HepG2 (cell line): ENCODE measurements at regions not wholly inside any gene's neighbourhood (a gene's known extent, or its start where the extent isn't known, plus 50 kb on each side); places are given as distances from the start of the nearest gene placed in this dataset.
A peak's percentile ranks its signal among the peaks of the same experiment; 100 is the strongest.

Source experiments
- ATF7 ChIP-seq, 2 experiments: fragments of 450-650 bp in 1 of 2; sonication (generic) in 1 of 2; formaldehyde crosslinking in 1 of 2; IDR thresholded peaks; 2 replicates each; pipeline versions ENCODE4 v1.4.0 to v1.6.1; 2016 to 2020; ENCODE audit warnings: antibody characterized with exemption in 1 of 2, mild to moderate bottlenecking in 1 of 2, missing genetic modification reagents in 1 of 2
- CEBPG ChIP-seq: IDR thresholded peaks from 2 replicates; pipeline ENCODE4 v1.6.1; 2016
- FOXA3 ChIP-seq: IDR thresholded peaks from 2 replicates; pipeline ENCODE4 v1.6.1; 2016; ENCODE audit warnings: missing genetic modification reagents, missing compliant biosample characterization
- GATAD1 ChIP-seq: IDR thresholded peaks from 2 replicates; pipeline ENCODE4 v1.6.1; 2016; ENCODE audit warnings: missing genetic modification reagents, missing compliant biosample characterization
- MAFK ChIP-seq, 2 experiments: IDR thresholded peaks in 1 of 2; conservative IDR thresholded peaks in 1 of 2; 2 replicates each; pipeline ENCODE4 v1.6.1; 2011; ENCODE audit warnings: improper control_type of control experiment in 2 of 2, low read length in 2 of 2
- SETDB1 ChIP-seq: sonication (generic); formaldehyde crosslinking; IDR thresholded peaks from 2 replicates; pipeline ENCODE4 v1.5.1; 2020; ENCODE audit warnings: missing genetic modification reagents, mild to moderate bottlenecking, borderline replicate concordance
- SMAD9 ChIP-seq: sonication (generic); formaldehyde crosslinking; IDR thresholded peaks from 2 replicates; pipeline ENCODE4 v1.5.1; 2020; ENCODE audit warnings: mild to moderate bottlenecking, missing genetic modification reagents
- SOX13 ChIP-seq, 3 experiments: fragments of 450-650 bp in 1 of 3; sonication (generic) in 1 of 3; formaldehyde crosslinking in 1 of 3; IDR thresholded peaks in 2 of 3; conservative IDR thresholded peaks in 1 of 3; 2 replicates each; pipeline versions ENCODE4 v1.5.0 to v1.6.1; 2016 to 2020; ENCODE audit warnings: antibody characterized with exemption in 1 of 3, mild to moderate bottlenecking in 1 of 3, missing compliant biosample characterization in 1 of 3, missing genetic modification reagents in 1 of 3, moderate library complexity in 1 of 3
- STAT5B ChIP-seq: sonication (generic); formaldehyde crosslinking; IDR thresholded peaks from 2 replicates; pipeline ENCODE4 v1.4.0; 2020; ENCODE audit warnings: missing genetic modification reagents
- TBX2 ChIP-seq: sonication (generic); formaldehyde crosslinking; IDR thresholded peaks from 2 replicates; pipeline ENCODE4 v1.5.0; 2020; ENCODE audit warnings: missing genetic modification reagents, mild to moderate bottlenecking, borderline replicate concordance
- TGIF2 ChIP-seq: IDR thresholded peaks from 2 replicates; pipeline ENCODE4 v1.6.1; 2016; ENCODE audit warnings: control low read depth, missing compliant biosample characterization
- TOPORS ChIP-seq: sonication (generic); formaldehyde crosslinking; IDR thresholded peaks from 2 replicates; pipeline ENCODE4 v1.8.0; 2023; ENCODE audit warnings: mild to moderate bottlenecking, missing genetic modification reagents
- U2AF1 ChIP-seq: fragments of 200-400 bp; formaldehyde crosslinking; optimal IDR thresholded peaks from 2 replicates; pipeline ENCODE3; 2017; ENCODE audit warnings: mild to moderate bottlenecking, low read depth, low read length
- ZFP90 ChIP-seq: sonication (generic); formaldehyde crosslinking; IDR thresholded peaks from 2 replicates; pipeline ENCODE4 v1.8.0; 2022; ENCODE audit warnings: missing genetic modification reagents, mild to moderate bottlenecking, inconsistent platforms, borderline replicate concordance
- ZMYM4 ChIP-seq: sonication (generic); formaldehyde crosslinking; IDR thresholded peaks from 2 replicates; pipeline ENCODE4 v1.8.1; 2023; ENCODE audit warnings: mild to moderate bottlenecking, missing genetic modification reagents
- ZNF383 ChIP-seq: sonication (generic); formaldehyde crosslinking; IDR thresholded peaks from 2 replicates; pipeline ENCODE4 v1.4.0; 2020; ENCODE audit warnings: missing genetic modification reagents, mild to moderate bottlenecking, borderline replicate concordance
- ZNF547 ChIP-seq: sonication (generic); formaldehyde crosslinking; IDR thresholded peaks from 2 replicates; pipeline ENCODE4 v1.5.1; 2020; ENCODE audit warnings: mild to moderate bottlenecking, missing genetic modification reagents
- ZNF589 ChIP-seq: sonication (generic); formaldehyde crosslinking; conservative IDR thresholded peaks from 2 replicates; pipeline ENCODE4 v1.8.0; 2022; ENCODE audit warnings: mild to moderate bottlenecking, moderate library complexity, missing genetic modification reagents
- TF ChIP-seq, protein P1 (sequence below): sonication (generic); formaldehyde crosslinking; conservative IDR thresholded peaks from 2 replicates; pipeline ENCODE4 v1.8.0; 2022; ENCODE audit warnings: low read depth, missing genetic modification reagents
- TF ChIP-seq, protein P2 (sequence below): sonication (generic); formaldehyde crosslinking; conservative IDR thresholded peaks from 2 replicates; pipeline ENCODE4 v1.4.0; 2020; ENCODE audit warnings: missing genetic modification reagents
- TF ChIP-seq, protein P3 (sequence below): sonication (generic); formaldehyde crosslinking; IDR thresholded peaks from 2 replicates; pipeline ENCODE4 v1.9.0; 2021; ENCODE audit warnings: missing genetic modification reagents, borderline replicate concordance
- TF ChIP-seq, protein P4 (sequence below): IDR thresholded peaks from 2 replicates; pipeline ENCODE4 v1.6.1; 2016
- TF ChIP-seq, protein P5 (sequence below): sonication (generic); formaldehyde crosslinking; IDR thresholded peaks from 2 replicates; pipeline ENCODE4 v1.9.0; 2022; ENCODE audit warnings: missing genetic modification reagents, mild to moderate bottlenecking, borderline replicate concordance

DNA sequence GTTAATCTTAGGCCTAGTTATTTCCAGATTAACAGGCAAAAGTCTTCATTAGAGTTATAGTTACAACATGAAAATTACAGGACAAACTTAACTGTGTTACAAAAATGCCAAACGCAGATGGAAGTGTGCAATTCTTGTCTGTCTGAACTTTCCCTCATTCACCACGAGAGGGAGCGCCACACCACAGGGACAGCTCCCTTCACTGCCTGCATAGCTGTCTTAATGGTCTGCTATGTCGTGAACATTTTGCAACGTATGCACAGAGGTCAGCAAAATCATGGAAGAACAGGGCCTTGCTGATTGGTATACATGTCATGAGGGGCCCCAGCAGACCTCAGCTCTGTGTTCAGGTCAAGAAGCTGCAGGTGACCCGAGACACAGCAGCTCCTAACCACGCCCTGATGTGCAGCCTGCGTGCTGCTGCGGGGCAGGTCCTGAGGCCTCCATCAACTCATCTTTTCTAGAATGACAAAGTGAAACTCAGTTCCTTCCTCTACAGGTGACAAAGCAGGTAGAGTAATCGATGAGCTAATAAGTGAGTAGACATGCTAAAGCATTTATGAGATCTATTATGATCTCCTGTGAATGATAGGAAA is 78.8 kb upstream of the ATP8B1 start (continued):
- TF ChIP-seq ATF7 (IDR thresholded peaks at IDR 0.05) = no peak
- TF ChIP-seq ATF7 (CRISPR knock-in tag; IDR thresholded peaks at IDR 0.05) = no peak
- TF ChIP-seq, protein P1, sequence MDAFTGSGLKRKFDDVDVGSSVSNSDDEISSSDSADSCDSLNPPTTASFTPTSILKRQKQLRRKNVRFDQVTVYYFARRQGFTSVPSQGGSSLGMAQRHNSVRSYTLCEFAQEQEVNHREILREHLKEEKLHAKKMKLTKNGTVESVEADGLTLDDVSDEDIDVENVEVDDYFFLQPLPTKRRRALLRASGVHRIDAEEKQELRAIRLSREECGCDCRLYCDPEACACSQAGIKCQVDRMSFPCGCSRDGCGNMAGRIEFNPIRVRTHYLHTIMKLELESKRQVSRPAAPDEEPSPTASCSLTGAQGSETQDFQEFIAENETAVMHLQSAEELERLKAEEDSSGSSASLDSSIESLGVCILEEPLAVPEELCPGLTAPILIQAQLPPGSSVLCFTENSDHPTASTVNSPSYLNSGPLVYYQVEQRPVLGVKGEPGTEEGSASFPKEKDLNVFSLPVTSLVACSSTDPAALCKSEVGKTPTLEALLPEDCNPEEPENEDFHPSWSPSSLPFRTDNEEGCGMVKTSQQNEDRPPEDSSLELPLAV (CRISPR knock-in tag) = no peak
- TF ChIP-seq SMAD9 = peak; percentile 33; the same call in 1 of the 2 replicates
- TF ChIP-seq ZNF383 (CRISPR knock-in tag) = no peak
- TF ChIP-seq ZFP90 (CRISPR knock-in tag) = no peak
- TF ChIP-seq ZMYM4 (CRISPR knock-in tag) = 0 out of 2 replicates have a peak, but pooled peaks have one; percentile 25
- TF ChIP-seq TOPORS (CRISPR knock-in tag) = no peak
- no peak for TF ChIP-seq ZNF547
- TF ChIP-seq, protein P2, sequence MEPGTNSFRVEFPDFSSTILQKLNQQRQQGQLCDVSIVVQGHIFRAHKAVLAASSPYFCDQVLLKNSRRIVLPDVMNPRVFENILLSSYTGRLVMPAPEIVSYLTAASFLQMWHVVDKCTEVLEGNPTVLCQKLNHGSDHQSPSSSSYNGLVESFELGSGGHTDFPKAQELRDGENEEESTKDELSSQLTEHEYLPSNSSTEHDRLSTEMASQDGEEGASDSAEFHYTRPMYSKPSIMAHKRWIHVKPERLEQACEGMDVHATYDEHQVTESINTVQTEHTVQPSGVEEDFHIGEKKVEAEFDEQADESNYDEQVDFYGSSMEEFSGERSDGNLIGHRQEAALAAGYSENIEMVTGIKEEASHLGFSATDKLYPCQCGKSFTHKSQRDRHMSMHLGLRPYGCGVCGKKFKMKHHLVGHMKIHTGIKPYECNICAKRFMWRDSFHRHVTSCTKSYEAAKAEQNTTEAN (CRISPR knock-in tag) = no peak
- TF ChIP-seq, protein P3, sequence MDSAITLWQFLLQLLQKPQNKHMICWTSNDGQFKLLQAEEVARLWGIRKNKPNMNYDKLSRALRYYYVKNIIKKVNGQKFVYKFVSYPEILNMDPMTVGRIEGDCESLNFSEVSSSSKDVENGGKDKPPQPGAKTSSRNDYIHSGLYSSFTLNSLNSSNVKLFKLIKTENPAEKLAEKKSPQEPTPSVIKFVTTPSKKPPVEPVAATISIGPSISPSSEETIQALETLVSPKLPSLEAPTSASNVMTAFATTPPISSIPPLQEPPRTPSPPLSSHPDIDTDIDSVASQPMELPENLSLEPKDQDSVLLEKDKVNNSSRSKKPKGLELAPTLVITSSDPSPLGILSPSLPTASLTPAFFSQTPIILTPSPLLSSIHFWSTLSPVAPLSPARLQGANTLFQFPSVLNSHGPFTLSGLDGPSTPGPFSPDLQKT (CRISPR knock-in tag) = no peak
- no peak for TF ChIP-seq ZNF589
- TF ChIP-seq SETDB1 (CRISPR knock-in tag) = no peak
- TF ChIP-seq TGIF2 (CRISPR knock-in tag) = no peak
- no peak for TF ChIP-seq U2AF1
- 0 out of 2 replicates have a peak, but pooled peaks have one; percentile 36 for TF ChIP-seq GATAD1 (CRISPR knock-in tag)
- peak; percentile 88 to 89 for TF ChIP-seq MAFK (conservative IDR thresholded peaks at IDR 0.05 in 1 of 2, IDR thresholded peaks at IDR 0.05 in 1 of 2; ENCODE audit: low read length in 2 of 2)
- TF ChIP-seq FOXA3 (CRISPR knock-in tag) = peak; percentile 35; the same call in 1 of the 2 replicates
- no peak for TF ChIP-seq STAT5B (CRISPR knock-in tag)
- TF ChIP-seq, protein P4, sequence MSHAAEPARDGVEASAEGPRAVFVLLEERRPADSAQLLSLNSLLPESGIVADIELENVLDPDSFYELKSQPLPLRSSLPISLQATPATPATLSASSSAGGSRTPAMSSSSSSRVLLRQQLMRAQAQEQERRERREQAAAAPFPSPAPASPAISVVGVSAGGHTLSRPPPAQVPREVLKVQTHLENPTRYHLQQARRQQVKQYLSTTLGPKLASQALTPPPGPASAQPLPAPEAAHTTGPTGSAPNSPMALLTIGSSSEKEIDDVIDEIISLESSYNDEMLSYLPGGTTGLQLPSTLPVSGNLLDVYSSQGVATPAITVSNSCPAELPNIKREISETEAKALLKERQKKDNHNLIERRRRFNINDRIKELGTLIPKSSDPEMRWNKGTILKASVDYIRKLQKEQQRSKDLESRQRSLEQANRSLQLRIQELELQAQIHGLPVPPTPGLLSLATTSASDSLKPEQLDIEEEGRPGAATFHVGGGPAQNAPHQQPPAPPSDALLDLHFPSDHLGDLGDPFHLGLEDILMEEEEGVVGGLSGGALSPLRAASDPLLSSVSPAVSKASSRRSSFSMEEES (CRISPR knock-in tag) = no peak
- TF ChIP-seq CEBPG (CRISPR knock-in tag) = peak; percentile 72
- TF ChIP-seq TBX2 (CRISPR knock-in tag) = no peak
- TF ChIP-seq SOX13 (IDR thresholded peaks at IDR 0.05) = no peak
- peak in 1 of 2 experiments; percentile 5; a peak in 1 of 4 replicates for TF ChIP-seq SOX13 (CRISPR knock-in tag; conservative IDR thresholded peaks at IDR 0.05 in 1 of 2, IDR thresholded peaks at IDR 0.05 in 1 of 2)
- TF ChIP-seq, protein P5, sequence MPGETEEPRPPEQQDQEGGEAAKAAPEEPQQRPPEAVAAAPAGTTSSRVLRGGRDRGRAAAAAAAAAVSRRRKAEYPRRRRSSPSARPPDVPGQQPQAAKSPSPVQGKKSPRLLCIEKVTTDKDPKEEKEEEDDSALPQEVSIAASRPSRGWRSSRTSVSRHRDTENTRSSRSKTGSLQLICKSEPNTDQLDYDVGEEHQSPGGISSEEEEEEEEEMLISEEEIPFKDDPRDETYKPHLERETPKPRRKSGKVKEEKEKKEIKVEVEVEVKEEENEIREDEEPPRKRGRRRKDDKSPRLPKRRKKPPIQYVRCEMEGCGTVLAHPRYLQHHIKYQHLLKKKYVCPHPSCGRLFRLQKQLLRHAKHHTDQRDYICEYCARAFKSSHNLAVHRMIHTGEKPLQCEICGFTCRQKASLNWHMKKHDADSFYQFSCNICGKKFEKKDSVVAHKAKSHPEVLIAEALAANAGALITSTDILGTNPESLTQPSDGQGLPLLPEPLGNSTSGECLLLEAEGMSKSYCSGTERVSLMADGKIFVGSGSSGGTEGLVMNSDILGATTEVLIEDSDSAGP = 0 out of 2 replicates have a peak, but pooled peaks have one; percentile 24
